ENCODE measurements at regions not wholly inside any gene's neighbourhood (a gene's known extent, or its start where the extent isn't known, plus 50 kb on each side); places are given as distances from the start of the nearest gene placed in this dataset.

DNA sequence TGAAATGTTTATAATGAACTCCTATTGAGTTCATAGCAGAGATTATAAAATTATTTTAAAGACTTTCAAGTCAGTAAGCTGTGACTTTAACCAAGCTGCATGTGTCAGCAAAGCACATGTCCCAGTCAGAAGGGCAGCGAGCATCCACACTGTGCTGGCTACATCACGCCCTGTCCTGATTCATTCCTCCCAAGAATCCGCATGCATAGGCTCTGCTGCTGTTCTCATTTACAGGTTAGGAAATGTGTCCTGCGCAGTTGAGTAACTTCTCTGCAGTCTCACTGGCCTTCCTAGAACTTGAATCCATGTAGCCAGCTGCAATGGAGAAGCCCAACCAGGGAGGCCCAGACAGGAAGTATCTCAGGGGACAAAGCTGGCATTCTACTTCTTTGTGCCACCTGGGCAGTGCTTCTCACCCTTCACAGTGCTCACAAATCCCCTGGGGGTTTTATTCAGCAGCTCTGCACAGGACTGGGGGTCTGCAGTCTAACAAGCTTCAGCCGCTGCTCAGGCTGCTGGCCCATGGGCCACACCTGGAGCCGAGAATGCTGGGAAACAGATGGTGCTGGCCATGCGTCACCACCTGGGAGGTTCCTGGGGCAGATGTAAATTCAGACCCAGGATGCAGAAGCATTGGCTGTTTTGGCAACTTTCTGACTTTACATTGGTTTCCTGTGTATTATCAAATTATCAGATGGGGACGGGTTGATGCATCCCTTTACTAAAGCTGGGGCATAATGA is 192.8 kb upstream of the GDF10 start:
- no peak for DNase-seq

DNA sequence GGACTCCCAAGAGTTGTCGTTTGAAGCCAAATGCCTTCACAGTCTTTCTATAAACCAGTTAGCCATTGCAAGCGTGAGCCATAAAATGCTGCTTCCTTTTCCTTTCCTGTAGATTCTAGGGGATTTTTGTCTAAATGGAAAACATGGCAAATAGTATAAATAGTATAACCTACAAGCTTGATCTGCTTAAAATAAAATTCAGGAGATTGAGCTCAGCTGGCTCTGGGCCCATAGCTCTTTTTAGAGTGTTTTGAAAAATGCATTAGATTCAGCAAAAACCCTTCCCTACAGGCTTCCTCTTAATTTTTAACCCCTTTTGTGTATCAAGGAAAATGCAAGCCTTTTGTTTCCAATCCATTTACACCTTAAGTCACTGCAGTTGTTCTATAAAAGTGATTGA is 190.1 kb upstream of the GDF10 start:
- DNase-seq = no peak

DNA sequence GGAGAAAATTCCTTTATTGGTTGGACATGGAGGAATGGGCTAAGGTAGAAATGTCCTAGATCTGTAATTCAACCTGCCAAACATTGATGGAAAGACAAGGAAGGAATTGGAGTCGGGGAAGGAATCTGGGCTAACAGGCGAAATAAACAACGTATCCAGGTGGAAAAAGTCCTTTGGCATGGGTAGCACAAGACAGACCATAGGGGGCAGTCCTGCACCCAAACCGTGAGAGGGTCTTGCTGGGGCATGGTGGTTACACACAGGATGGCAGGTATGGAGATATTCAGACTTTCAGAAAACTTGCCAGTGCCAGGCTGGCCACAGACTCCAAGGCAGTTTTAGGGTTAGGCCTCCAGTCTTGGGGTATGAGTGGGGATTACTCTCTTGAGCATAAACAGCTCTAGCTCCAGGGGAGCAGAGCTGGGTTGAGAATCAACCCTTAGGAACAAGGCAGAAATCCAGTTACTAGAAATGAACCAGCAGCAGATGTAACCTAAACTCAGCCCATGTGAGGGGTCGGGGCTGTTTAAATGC is 188.6 kb upstream of the GDF10 start:
- no peak for DNase-seq

DNA sequence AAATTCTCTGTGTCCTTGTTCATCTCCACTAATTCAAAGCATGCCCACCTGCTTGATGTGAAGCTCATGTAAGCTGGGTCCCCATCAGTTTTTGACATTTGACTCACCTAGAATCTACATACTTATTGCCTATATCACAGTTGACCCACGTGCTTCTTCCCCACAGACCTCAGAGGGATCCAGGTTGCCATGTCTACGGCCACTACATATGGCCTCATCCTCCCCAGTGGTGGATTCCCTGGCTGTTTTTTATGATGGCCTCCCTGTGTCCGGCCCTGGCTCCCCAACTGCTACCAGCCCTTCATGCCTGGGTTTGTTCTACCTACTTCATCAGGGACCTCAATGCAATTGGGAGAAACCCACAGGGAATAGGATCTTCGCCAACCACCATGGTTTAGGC is 187.4 kb upstream of the GDF10 start:
- DNase-seq = no peak

DNA sequence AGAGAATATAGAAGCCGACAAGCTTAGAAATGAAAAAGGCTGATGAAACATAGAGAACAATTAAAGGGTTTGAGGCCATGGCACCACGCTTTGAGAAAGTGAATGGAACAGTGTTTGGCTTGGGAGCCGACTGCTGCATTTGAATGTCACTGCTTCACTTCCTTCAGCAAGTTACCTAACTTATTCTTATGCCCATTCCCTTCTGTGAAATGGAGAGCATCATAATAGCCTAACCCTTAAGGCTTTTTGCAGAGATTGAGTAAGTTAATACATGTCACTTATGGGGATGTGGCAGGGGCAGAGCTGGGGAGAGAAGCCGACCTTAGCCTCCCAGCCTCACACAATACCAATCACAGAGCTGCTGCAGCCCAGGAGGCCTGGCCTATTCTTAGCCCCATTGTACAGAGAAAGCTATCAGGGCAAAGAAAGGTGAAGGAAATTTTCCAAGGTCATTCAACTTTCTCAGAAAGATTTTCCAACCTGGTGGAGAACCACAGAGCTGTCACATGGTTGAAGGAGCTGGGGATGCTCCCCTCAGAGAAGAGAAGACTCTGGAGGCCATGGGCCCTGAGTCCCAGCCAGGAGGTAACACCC is 186.0 kb upstream of the GDF10 start:
- no peak for DNase-seq

DNA sequence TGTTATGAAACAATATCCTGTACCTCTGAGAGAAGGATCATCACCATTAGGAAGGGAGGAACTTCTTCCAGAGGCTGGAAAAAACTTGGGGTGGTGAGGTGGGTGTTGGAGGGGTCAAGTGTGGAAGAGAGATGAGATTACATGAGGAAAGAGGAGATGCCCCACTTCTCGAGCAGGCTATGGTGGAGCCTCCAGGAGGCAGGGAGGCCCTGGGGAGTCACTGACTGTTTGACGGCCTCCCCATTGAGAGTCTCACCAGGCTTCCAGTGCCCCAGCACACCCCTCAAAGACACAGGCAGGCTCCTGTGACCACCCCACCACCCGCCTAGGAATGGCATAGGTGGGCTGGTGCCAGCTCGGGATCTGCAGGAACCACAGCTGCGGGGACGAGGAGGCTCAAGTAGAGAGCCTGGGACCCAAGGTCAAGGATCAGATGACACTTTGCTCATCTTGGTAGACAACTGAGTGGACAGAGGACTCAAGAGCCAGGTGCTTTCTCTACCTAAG is 185.3 kb upstream of the GDF10 start:
- DNase-seq = no peak

DNA sequence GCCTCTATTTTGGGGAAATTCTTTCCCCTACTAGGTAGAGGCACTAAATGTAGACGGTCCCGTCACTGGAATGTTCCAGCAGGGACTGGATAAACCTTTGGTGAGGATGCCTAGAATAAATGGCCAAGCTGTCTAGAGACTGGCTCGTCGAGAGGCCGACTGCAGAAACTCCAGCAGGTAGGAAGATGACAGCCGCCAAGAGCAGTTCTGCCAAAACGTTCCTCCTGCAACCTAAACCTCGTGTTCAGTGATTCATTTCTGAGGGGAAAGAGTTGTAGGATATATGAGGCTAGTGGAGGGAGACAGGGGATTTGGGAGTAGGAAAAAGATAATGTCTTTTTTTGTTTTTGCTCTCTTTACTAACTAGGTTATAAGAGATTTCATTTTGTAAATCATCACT is 184.7 kb upstream of the GDF10 start:
- DNase-seq = no peak

DNA sequence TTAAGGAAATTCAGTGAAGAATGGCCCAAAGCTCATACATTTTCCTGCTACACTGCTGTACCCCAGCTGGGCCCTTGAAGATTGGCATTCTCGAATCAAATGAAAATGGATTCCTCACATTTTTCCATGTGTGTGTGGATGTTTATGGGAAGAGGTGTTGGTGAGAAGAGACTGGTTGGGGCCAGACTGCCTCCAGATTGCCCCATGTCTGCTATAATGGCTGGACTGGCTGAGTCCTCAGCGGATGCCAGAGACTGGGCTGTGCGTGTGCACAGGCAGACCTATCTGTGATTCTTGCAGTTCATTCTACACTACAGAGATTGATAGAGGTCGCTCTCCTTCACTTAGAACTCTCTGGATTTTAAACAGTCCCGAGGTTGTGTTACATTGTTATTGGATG is 183.6 kb upstream of the GDF10 start:
- no peak for DNase-seq

DNA sequence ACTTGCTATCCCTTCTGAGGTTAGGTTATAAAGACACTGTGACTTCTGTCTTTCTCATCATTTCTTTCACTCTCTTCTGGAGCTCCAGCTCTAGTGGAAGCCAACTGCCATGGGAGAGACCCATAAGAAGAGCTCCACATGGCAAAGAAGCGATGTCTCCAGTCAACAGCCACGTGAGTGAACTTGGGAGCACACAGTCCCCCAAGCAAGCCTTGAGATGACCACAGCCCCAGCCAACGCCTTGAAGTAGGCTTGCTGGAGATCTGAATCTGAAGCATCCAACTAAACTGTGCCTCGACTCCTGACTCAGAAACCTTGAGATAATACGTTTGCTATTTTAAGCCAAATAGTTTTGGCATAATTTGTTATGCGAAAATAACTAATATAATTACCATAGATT is 181.7 kb upstream of the GDF10 start:
- DNase-seq = no peak

DNA sequence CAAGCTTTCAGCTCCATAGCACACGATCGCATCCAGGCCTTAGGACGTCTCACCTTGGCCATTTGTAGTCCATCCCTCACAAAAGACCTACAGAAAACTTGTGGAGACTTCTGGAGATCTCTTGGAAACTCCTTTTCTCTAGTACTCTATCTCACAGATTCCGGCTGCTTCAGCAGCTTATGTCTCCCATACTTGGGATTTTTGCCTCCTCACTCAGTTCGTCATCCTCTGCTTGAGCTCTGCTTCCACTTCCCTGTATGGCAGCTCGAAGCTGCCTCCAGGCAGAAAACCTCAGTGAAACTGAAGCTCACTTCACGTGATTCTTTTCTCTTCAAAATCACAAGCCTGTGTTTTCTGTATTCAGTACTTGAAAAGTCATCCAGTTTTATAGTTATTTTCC is 178.7 kb upstream of the GDF10 start:
- DNase-seq = no peak

DNA sequence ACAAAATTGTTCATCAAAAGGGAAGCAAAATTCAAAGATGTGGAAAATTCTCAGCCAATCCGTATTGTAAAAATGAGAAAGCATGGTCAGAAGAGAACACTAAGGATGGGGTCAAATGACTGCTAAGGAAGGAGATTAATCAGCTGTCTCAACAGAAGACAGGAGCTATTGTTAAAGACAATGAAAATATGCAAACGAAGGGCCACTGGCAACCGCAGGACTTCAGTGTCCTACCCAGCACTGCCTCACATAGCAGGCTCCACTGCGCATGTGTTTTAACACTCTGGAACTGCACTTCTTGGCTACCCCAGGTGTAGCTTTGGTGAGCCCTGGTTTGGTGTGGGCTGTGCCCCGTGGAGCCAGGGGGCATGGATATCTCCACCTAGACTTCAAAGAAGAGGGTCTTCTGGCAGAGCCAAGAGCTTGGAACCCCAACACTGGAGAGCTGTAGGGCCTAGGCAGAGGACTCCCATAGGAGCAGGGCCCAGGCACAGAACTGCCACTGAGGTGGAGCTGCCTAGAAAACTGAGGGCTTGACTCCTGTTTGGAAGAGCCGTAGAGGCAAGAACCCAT is 176.2 kb upstream of the GDF10 start:
- DNase-seq = no peak

DNA sequence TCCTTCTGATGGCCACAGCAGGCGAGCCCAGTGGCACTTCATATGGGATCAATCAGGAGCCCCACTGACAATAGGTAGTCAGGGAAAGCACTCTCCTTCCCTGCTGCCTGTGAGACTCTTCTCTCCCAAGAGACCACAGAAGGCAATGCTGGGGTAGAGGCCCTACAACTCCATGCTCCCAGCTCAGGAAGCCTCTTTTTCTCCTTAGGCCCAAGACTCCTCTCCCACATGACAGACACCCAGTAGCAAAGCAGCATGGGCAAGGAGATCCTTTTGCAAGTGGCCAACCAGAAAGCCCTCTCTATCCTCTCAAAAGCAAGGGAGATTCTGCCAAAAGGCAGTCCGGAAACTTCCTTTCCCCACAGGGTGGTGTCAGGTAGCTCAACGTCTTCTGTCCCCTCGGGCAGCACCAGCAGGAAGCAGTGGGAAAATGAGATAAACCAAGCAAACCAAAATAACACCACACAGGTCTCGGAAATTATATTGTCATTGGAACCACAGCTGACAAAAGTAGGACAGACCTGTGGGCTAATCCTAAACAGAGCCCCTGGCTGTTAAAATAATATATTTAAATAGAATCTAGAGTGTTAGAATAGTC is 172.7 kb upstream of the GDF10 start:
- no peak for DNase-seq

DNA sequence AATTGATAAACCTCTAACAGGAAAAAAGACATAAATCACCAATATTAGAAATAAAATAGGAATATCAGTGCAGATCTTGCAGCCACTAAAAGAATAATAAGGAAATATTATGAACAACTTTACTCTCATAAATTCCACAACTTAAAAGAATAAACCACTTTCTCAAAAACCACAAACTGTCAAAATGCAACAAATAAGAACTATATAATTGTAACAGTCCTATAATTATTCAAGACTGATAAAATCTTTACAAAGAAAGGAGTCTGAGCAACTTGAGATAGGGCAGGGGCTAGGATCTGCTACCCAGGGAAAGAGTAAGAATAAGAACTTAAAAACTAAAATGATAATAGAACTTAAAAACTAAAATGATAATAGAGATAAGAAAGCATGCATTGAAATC is 169.5 kb upstream of the GDF10 start:
- DNase-seq = no peak

DNA sequence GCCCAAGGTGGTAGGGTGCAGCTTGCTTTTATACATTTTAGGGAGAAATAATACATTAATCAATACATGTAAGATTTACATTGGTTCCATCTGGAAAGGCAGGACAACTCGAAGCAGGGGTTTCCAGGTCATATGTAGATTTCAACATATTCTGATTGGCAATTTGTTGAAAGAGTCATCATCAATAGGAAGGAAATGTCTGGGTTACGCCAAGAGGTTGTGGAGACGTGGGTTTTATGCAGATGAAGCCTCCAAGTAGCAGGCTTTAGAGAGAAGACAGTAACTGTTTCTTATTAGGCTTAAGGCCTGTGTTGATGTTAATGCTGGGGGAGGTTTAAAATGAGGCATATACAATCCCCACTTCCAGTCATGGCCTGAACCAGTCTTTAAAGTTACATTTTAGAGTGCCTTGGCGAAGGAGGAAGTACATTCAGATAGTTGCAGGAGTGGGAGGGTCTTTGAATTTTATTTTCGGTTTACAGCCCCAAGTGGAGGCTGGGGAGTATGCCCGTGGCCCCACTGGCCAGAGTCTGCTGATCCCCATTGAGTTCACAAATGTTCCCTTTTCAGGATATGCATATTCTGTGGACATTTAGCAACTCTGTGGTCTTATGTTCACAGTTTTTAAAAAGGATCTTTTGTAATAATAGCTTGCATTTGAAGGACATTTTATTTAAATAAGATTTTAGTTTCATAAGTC is 166.0 kb upstream of the GDF10 start:
- DNase-seq = no peak

DNA sequence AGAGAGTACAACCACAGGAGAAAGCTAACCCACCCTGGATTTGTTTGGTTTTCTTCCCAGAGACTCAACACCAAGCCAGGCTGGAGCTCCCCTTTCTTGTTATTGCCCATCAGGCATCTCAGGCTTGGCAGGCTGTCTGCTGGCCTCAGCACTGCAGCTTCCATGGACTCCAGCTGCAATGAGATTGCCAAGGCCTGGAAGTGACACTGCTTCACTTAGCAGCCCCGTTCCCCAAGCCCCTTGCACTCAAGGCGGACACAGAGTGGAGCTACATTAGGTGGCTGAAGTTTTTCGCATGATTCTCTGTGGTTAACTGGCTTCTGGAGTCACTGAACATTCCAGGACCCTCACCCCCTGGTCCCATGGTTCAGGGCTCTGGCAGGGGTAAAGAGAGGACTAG is 163.1 kb upstream of the GDF10 start:
- DNase-seq = no peak

DNA sequence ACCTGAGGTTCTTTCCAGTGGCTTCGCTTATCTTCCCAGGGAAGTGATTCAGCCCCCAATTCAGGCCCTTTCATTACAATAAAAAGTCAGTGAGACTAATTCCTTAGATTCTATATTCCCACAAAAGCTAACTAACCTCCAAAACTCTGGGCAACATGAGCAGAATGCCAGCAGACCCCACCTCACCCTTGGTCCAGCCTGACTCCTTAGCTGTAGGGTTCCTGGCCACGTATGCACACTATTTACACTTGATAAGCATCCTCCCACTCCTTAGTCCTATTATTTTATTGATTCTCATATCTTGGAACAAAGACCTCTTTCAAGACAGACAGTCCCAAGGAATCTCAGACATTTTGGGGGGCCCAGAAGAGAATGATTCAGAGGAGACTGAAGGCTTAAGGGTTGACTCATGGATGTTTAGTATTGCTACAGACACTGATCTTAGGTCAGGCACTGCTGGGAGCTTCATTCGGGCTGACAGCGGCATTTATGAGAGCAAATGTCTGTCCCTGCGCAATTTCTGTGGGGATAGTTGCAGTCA is 162.6 kb upstream of the GDF10 start:
- no peak for DNase-seq

DNA sequence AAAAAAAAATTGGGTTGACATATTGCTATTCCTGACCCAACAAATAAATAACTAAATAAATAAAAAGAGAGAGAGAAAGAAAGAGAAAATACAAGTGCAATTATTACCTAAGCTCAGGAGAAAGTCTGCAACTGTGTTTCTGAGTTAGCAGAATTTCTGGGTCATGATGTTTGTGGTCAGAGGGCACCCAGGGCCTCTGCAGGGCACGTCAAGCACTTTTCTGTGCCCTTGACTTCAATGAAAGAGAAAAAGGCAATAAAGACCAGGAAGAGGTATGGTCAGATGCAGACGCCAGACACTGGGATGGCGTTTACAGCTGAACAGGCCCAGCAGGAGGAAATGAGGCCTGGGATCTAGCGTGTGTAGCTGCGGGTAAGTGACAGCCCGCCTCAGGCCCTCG is 160.9 kb upstream of the GDF10 start:
- DNase-seq = no peak

DNA sequence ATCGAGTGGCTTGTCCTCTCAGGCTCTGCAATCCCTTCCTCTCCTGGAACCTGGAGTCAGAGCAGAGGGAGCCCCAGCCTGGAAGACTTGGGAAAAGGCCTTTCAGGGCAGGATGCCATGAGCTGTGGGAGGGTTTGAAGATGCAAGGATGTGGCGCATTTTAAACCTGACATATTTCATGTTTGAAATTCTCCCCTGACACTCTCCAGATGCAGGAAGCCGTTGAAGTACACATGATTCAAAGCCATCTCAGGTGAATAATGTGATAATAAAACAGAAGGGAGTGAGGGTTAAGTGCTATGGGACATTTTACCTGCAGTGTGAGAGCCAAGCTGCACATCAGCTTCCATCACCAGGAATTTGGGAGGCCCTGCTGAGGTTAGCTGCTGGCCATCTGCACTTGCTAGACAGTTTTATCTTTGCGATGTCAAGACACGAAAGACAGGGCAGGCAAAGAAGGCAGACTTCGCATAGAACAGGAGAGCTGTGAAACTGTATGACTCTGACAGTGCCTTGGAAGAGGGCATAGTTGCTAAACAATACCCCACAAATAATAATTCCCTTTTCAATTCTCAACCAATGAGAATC is 159.1 kb upstream of the GDF10 start:
- DNase-seq = no peak

DNA sequence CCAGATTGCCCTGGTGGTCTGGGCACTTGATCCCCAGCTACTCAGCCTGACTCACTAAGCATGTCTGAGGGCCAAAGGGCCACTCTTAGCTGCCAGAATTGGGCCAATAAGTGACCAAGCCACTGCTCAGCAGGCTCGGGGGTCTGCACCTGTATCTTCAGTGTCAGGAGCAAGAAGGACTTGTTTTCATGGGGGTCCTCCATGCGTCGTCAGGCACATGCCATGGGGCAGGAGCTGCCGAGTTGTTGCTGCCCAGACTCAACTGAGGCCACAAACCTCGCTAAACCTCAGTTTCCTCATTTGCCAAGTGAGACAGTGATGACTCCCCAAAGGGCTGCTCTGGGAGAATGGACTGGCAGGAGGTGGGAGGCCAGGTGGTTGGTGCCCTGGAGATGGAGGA is 158.6 kb upstream of the GDF10 start:
- DNase-seq = no peak

DNA sequence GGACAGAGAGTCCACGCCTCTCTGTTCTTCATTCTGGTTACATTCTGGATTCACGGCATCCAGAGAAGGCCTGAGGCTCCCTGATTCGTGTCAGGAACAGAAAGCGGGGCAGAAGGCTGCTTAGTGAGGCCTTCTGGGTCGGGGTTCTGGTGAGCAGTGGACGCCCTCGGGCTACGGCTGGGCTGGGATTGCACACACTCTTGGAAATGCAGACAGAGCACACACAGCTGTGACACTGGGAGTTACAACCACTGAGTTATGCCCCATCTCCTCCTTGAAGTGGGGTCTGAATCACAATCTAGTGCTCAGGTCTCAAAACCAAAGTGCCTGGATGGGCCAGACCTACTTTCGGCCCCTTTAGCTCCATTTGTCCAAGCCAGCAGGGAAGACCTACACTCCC is 156.9 kb upstream of the GDF10 start:
- DNase-seq = no peak

DNA sequence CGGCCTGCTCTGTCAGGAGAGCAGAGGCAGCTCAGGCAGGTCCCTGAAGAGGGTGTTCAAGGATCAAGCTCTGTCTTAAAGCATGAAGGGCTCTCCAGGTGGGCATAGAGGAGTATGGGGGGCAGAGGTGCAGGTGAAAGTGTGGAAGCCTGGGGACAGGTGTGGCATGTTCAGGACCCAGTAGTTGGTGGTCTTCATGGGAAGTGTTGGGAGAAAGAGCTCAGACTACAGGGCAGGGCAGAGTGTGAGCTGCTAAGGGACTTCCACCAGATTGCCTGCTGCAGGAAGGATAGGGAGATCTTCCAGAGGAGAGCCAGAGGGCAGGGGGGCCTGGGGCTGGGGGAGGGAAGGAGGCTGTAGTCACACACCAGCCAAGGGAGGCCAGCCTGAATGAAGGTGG is 156.5 kb upstream of the GDF10 start:
- DNase-seq = no peak

DNA sequence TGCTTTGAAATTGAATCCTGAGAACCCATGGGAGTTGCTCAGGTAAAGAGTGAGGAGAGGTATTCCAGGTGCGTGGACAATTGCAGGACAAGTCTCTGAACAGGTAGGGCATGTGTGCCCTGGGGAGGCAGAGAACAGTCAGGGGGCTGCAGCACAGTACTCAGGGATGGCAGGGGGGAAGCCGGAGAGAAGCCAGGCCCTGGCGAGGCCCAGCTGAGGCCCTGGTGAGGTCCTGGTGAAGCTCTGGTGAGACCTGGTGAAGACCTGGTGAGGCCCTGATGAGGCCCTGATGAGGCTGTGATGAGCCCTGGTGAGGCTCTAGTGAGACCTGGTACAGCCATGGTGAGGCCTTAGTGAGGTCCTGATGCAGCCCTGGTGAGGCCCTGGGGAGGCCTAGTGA is 155.5 kb upstream of the GDF10 start:
- no peak for DNase-seq

Data from NCI-H510A treated with DMSO at 0.1 percent for 48 hours (cell line).